HG02642 (cell line): ENCODE measurements at regions not wholly inside any gene's neighbourhood (a gene's known extent, or its start where the extent isn't known, plus 50 kb on each side); places are given as distances from the start of the nearest gene placed in this dataset.
"Not testable (repeated sequence)": the region's sequence is repeated elsewhere in the genome, so short reads cannot be mapped to it uniquely, and the experiment has no call there.

ENCODE experiments used
- ATAC-seq: cut with Tn5 transposase; IDR thresholded peaks from one replicate; pipeline ENCODE4 v1.9.1; 2021; ENCODE audit warnings: mild to moderate bottlenecking; ENCODE audit not compliant: unreplicated experiment, poor library complexity

DNA sequence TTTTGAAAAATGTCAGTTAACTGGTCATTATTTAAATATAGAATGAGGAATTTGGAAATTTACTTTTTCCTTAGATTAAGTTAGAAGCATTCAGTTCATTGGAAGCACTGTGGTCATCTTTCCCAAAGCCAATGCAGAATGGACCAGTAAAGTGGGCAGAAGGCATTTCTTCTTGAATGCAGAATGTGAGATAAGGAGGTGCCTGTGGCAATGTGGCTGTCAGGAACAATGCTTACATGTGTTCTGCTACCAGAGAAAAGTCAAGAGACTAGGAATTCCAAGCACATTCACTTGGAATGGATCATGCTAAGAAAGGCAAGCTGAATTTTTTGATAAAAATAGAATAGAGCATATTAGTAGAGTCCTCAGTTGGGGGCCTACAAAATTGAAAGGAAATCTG is 295.0 kb upstream of the KCNH7 start:
- no peak for ATAC-seq

DNA sequence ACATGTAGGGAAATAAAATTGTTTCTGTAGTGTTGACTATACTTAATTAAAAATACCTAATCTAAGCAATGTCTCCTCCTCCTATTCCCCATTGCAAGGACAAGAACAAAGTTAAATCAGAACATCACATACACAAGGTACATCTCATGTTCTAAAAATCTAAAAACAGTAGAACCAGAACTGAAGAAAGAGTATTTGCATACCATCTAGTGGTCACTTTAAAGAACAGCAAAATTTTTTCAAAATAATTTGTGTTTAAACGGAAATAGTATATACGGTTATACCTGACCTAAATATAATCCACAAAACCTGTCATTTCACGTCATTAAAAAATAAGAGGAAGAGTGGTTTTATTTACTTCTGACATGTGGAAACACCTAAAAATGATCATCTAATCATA is 294.3 kb upstream of the KCNH7 start:
- no peak for ATAC-seq

DNA sequence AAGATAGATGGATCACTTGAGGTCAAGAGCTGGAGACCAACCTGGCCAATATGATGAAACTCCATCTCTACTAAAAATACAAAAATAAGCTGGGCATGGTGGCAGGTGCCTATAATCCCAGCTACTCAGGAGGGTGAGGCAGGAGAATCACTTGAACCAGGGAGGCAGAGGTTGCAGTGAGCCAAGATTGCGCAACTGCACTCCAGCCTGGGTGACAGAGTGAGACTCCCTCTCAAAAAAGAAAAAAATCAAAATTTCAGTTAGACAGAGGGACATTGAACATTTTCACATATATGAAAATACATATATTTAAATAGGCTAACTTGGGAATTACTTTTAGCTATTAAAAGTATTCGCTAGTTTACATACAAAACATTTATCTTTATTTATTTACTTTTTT is 293.6 kb upstream of the KCNH7 start:
- not testable (repeated sequence) for ATAC-seq

DNA sequence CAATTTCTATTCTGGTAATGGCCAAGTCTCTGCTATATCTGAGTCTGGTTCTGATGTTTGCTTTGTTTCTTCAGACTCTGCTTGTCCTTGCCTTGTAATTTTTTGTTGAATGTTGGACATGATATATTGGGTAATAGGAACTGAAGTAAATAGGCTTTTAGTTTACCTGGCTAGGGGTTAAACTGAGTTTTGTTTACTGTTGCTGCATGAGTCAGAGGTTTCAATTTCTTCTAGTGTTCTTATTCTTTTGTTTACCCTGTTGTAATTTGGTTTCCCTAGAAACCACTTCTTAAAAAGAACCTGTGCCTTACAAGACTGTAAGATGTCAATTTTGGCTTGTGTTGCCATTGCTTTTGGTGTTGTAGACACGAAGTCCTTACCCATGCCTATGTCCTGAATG is 285.0 kb upstream of the KCNH7 start:
- ATAC-seq: no peak

DNA sequence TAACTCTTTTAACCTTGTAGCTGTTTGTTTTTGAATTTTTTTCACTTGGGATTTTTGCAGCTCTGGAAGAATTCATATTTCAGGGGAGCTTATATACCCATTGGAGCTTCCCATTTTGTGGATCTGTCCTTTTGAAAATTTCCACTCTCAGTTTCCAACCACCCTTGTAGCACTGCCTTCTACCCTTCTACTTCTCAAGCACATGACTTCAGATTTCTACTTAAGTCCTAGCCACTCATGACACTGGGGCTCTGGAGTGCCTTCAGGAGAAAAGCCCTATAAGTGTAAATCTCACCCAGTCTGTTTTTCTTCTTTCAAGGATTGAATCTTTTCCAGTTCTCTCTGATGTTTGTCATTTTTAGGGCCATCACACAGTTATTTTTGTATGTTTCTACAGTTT is 283.7 kb upstream of the KCNH7 start:
- ATAC-seq: no peak

DNA sequence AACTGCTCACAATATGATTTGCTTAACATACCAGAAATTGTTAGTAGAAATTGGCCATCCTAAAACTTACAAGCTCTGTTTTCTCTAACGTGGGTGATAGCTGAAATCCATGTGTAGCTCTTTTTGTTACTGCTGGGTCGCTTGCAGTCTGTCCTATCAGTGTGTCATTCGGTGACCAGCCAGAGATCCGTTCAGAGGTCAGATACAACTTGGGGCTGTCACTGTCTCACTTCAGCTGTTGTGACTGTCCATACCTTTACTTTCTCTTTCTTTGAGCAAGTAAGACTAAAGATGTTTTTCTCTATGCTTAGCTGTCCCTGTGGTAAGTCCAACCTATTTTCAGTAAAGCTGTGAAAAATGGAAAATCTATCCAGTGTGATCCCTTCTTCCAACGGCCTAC is 282.9 kb upstream of the KCNH7 start:
- no peak for ATAC-seq

DNA sequence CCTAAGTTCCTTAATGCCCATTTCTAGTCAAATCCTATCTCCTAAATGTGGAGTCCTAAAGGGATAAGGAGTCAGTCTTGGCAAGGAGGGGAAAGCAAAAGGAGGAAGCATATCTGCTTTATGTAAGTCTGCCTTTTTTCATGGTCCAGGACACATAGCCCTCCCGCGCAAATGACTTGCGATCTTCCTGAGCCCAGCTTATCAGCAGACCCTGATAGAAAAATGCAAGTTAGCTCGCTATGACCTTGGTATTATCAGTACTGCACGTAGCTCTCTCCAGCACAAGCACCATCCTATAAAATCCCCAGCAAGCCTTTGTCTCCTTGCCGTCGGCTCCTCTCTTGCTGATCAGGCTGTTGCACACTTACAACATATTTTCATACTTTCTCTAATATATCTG is 281.4 kb upstream of the KCNH7 start:
- no peak for ATAC-seq

DNA sequence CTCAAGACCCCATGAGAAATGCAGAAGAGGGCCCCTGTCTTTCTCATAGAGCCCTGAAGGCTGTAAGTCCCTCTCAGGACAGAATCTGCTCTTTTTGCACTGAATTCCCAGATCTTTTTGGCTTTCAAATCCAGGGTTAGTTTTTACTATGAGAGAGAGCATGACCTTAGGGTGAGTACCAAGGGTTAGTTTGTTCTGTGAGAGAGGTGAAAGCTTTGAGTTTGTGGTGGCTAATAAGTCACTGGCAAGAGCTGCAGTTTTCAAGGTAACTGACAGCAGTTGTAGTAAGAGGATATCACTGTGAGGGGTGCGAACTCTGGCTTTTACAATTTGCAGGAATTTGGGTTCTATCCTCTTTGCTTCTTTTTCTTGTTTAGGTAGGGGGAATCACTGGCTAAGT is 248.4 kb upstream of the KCNH7 start:
- ATAC-seq: no peak

DNA sequence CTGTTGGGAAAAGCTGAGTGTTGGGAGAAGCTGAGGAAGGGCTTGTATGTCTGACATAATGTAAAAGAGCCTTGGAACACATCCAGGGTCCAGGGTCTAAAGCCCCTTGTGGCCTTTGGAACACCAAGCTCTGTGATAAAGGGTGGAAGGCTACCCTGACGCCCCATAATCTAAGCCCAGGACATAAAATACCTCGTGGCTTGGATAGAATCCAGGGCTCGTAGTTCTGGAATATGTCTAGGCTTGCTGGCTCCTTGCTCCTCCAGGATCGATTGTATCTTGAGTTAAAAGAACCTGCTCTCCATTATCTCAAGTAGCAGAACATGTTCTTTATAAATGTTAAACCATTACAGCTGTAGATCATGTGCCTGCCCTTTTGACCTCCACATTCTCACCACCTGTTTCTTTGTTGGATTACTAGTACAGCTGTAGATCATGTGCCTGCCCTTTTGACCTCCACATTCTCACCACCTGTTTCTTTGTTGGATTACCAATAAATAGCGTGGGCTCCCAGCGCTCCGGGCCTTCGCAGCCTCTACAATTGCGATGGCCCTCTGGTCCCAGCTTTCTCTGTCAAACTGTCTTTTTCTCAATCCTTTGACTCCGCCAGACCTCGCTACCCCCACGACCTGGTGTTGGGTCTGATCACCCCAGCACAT is 246.9 kb upstream of the KCNH7 start:
- not testable (repeated sequence) for ATAC-seq

DNA sequence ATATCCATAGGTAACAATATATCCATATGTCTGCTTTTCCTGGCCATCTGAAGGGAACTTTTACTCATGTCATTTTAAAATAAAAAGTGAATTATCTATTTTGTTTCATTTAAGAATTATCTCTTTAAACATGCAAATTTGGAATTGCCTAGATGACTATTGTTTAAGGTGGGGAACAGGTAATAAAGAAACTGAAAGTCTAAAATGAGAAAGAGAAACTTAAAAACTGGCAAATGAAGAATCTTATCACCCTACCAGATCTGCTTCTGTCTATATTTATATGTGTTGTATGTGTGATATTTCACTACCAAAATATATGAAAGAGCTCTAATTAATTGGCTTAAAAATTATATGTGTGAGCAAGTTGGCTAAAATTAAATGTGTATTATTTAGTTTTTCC is 243.2 kb upstream of the KCNH7 start:
- ATAC-seq: no peak

DNA sequence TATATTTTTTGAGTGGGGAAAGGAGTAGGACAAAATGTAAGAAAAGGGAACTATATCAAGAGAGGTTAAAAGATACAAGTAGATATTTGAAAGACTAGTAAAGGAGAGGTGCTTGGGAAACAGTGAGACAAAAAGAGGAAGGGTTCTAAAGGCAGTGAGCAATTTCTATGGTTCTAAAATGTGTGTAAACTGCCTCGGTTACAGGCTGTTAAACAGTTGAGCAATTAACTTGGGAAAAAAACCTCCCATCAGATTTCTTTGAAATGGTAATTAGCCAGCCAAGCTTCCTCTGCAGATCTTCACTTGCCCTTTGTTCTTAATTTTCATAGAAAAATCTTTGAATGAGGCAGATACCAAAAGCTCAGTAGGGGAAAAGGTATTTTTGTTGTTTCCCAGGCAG is 238.7 kb upstream of the KCNH7 start:
- no peak for ATAC-seq

DNA sequence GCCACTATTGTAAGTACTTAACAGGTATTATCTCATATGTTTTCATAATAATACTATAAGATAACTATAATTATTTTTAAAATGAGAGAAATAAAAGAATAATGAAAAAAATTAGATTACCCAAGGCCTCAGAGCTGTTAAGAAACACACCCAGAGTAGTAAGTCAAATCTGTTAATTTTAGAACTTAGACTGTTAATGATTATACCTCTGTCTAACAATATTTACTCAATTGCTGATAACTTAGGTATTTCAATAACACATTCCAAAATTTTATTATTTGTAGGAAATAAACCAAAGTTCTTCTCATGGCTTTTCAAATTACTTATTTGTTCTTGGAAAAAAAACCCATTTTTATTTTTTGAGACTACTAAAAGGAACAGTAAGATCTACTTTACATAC is 227.5 kb upstream of the KCNH7 start:
- ATAC-seq: no peak

DNA sequence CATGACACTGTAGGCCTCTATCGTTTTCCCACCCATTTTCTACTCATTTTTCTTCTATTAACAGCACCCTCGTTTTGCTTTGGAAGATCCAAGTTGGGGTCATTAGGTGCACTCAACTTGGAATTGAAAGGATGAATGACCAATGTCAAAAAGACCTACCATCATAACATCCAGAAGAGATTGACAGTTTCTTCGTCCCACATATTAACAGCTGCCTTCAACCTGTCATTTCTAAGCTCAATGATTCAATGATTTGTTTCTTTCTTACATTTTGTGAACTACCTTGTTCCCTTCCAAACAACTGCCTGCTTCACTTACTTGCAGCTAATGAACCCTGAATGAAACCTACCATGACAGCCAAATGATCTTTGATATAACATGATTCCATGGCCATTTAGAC is 224.0 kb upstream of the KCNH7 start:
- no peak for ATAC-seq

DNA sequence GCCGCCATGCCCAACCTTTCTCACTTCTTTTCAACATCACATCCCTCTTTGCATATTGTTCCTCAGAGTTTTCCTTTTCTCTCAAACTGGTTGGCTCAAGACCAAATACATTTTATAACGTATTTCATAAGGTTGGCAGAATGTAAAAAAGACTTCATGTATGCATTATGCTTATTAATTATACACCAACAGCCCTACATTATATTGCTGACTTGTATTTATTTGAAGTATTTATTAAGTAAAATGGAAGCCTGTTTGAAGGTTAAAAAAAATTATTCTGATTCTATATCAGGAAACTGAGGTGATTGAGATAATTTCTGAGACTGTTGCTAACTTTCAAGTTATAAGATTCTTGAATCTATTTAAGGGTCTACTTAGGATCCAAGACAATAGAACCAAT is 208.0 kb upstream of the KCNH7 start:
- ATAC-seq: no peak

DNA sequence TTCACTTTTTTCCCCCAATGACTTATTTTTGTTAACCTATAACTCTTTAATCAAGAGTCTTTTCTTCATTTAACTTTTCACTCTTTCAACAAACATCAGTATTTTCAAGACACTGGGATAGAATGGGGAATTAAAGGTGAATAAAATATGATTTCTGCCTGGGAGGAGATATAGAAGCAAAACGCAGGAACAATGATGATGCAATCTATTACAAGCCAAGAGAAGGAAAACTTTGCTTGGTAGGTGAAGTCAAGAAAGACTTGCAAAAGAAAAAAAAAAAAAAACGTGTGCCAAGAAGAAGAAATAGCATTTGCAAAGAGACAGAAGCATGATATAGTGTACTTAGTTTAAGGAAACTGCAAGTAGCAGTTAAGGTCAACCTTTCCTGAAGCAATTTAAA is 207.3 kb upstream of the KCNH7 start:
- no peak for ATAC-seq

DNA sequence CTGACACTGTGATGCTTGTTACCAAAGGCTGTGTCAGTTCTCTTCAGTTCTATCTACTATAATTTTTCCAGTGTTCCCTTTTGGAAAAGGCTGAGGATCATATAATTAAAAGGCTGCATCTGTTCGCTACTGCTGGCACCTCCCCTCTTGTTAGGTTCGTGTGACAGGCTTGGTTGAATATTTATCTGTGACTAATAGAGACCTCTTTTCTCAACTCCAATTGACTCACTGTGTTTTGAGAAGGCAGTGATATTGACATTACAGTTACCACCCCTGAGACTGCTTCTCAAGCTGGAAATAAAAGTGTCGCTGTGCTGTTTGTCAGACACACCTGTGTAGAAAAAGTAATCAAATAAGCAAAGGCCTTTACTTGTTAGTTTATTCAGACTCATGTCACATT is 205.5 kb upstream of the KCNH7 start:
- ATAC-seq: no peak

DNA sequence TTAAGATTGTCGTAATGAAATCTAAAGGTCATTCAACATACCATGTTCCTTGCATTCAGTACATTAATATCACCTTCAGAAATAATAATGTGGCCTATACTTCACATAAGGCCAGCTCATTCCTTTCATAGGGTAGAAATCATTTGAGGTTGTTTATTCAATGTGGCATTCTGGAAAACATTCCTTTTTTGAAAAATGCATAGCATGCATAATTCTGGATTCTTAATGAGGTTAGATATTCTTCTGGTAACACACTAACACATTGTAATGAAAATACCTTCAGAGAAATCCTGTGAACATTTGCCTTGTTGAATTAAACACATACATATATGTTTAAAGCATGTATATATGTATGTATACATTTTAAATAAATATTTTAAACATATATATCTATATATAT is 204.6 kb upstream of the KCNH7 start:
- no peak for ATAC-seq

DNA sequence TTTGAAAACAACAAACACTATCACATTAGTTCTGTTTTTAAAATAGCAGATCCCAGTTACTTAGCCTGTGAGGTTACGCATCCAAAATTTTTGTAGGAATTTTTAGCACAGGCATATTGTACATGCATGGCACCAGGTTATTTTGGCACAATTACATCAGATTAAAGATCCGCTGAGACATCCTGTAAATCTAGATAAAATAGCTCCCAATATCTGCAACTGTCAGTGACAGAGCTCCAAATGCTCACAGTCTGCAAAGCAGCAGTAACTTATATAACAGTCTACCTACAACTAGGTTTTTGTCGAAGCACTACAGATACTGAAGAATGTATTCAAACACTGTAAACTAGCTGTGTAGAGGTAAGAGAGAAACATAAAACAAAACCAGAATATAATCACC is 200.7 kb upstream of the KCNH7 start:
- no peak for ATAC-seq

DNA sequence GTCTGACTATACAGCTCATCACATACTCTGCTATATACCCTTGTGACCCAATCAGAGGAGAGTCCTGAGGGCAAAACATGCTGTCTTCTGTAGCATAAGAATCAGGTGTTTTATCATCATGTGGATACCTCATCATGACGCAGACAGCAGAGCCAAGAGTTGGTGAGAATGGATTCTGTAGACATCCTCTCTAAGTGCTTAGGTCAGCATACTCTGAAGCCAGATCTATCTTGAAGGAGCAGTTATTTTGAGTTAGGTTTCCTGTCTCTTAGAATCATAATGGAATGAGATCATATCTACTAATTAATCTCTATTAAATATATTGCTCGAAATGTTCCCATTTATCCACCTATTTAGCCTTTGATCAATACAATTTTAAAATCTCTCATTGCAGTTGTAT is 190.2 kb upstream of the KCNH7 start:
- ATAC-seq: no peak

DNA sequence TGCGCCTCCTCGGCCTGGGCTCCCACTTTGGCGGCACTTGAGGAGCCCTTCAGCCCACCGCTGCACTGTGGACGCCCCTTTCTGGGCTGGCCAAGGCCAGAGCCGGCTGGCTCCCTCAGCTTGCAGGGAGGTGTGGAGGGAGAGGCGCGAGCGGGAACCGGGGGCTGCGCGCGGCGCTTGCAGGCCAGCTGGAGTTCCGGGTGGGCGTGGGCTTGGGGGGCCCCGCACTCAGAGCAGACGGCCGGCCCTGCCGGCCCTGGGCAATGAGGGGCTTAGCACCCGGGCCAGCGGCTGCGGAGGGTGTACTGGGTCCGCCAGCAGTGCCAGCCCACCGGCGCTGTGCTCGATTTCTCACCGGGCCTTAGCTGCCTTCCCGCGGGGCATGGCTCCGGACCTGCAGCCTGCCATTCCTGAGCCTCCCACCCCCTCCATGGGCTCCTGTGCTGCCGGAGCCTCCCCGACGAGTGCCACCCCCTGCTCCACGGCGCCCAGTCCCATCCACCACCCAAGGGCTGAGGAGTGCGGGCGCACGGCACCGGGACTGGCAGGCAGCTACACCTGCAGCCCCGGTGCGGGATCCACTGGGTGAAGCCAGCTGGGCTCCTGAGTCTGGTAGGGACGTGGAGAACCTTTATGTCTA is 187.7 kb upstream of the KCNH7 start:
- not testable (repeated sequence) for ATAC-seq

DNA sequence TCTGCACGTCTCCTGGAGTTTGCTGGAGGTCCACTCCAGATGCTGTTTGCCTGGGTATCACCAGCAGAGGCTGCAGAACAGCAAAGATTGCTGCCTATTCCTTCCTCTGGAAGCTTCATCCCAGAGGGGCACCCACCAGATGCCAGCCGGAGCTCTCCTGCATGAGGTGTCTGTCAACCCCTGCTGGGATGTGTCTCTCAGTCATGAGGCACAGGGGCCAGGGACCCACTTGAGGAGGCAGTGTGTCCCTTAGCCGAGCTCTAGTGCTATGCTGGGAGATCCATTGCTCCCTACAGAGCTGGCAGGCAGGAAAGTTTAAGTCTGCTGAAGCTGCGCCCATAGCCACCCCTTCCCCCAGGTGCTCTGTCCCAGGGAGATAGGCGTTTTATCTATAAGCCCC is 178.3 kb upstream of the KCNH7 start:
- ATAC-seq: not testable (repeated sequence)

DNA sequence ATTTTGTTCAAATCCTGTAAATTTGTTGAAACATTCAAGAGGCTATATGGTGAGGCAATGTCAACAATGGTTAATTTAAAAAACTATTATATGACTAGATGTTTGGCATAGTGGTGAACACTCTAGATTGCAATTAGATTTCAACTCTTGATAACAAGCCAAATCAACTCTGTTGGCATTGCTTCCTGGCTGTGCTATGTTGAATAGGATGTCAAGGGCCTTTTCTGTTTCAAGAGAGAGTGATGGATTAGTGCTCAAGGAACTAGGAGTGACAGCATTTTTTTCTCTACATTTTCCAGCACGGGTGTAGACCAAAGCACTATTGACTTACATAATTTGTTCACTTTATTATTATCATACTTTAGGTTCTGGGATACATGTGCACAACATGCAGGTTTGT is 172.4 kb upstream of the KCNH7 start:
- ATAC-seq: no peak
